SKM-1 treated with dmso at 0.1 percent for 144 hours (cell line): ENCODE measurements at regions not wholly inside any gene's neighbourhood (a gene's known extent, or its start where the extent isn't known, plus 50 kb on each side); places are given as distances from the start of the nearest gene placed in this dataset.

Experiments
- DNase-seq: peaks from one replicate; lab custom pipeline; 2025; ENCODE audit not compliant: unreplicated experiment; lab: John Stamatoyannopoulos, UW

- DNase-seq = no peak
Observed at GRCh38 chr2:176669398-176670174, 400.3 kb downstream of the MTX2 start.

GRCh38 chr2:176675271-176675949 is 406.2 kb downstream of the MTX2 start:
- DNase-seq = no peak

GRCh38 chr2:176677746-176678265 is 408.6 kb downstream of the MTX2 start:
- no peak for DNase-seq

- DNase-seq = no peak
Observed at GRCh38 chr2:176678571-176678970, 409.3 kb downstream of the MTX2 start.

GRCh38 chr2:176679061-176679669 is 409.9 kb downstream of the MTX2 start:
- no peak for DNase-seq

GRCh38 chr2:176680916-176681516 is 411.8 kb downstream of the MTX2 start:
- no peak for DNase-seq

- DNase-seq = no peak
Observed at GRCh38 chr2:176681584-176682115, 412.4 kb downstream of the MTX2 start.

- no peak for DNase-seq
Observed at GRCh38 chr2:176682278-176682677, 413.0 kb downstream of the MTX2 start.

- DNase-seq = no peak
Observed at GRCh38 chr2:176683618-176684111, 414.4 kb downstream of the MTX2 start.

- DNase-seq = no peak
Observed at GRCh38 chr2:176685908-176686307, 416.7 kb downstream of the MTX2 start.

GRCh38 chr2:176686328-176686727 is 417.1 kb downstream of the MTX2 start:
- no peak for DNase-seq

GRCh38 chr2:176687342-176687741 is 418.1 kb downstream of the MTX2 start:
- no peak for DNase-seq

GRCh38 chr2:176687944-176688343 is 418.7 kb downstream of the MTX2 start:
- DNase-seq = no peak

GRCh38 chr2:176689711-176690110 is 420.5 kb downstream of the MTX2 start:
- DNase-seq = no peak

- no peak for DNase-seq
Observed at GRCh38 chr2:176691471-176691870, 422.2 kb downstream of the MTX2 start.

- DNase-seq = no peak
Observed at GRCh38 chr2:176692533-176692932, 423.3 kb downstream of the MTX2 start.

- no peak for DNase-seq
Observed at GRCh38 chr2:176699098-176699497, 429.9 kb downstream of the MTX2 start.

GRCh38 chr2:176699644-176700043 is 430.4 kb downstream of the MTX2 start:
- DNase-seq = no peak

- no peak for DNase-seq
Observed at GRCh38 chr2:176702131-176702530, 432.9 kb downstream of the MTX2 start.

GRCh38 chr2:176704282-176704858 is 435.1 kb downstream of the MTX2 start:
- DNase-seq = no peak
